Activated CD4-positive, alpha-beta T cell treated with anti-CD3 and anti-CD28 coated beads, Interleukin-2, Interleukin-6, amounts not matched to agents 100 ng/mL and 50 ng/mL, durations not matched to agents 16 hours and 8 hours (primary cell): ENCODE measurements at regions not wholly inside any gene's neighbourhood (a gene's known extent, or its start where the extent isn't known, plus 50 kb on each side); places are given as distances from the start of the nearest gene placed in this dataset.

Source experiments
- DNase-seq: peaks from one replicate; pipeline ENCODE4 v3.0.0-alpha.2; 2020

GRCh38 chr17:79141578-79142355, 67.1 kb downstream of the ENGASE start:
- no peak for DNase-seq

DNA sequence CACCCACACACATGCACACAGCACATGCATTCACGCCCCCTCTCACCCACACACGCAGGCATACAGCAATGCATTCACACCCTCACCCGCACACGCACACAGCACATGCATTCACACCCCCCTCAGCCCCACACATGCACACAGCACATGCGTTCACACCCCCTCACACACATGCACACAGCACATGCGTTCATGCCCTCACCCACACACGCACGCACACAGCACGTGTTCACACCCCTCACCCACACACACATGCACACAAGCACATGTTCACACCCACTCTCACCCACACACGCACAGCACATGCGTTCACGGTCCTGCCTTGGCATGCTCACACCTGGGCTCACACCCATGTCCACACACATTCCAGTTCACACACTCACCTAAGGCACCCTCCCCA, 64.2 kb downstream of the ENGASE start:
- no peak for DNase-seq

DNA sequence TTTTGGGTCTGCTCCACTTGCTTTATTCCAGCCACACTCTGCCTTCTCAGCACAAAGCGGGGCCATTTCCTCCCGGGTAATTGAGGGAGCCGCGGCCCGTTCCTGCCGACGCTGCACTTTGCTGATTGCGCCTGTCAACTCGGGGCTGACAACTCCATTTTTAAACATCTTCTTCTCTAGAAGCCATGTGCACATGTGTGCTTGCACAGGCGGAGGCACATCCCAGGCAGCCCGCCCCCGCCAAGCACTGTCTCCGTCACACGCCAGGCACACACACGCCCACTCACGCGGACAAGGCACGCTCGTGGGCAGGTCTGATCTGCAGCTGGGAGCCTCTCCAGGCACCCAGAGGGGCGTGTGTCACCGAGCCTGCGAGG, 63.2 kb downstream of the ENGASE start:
- DNase-seq, result no peak

DNA sequence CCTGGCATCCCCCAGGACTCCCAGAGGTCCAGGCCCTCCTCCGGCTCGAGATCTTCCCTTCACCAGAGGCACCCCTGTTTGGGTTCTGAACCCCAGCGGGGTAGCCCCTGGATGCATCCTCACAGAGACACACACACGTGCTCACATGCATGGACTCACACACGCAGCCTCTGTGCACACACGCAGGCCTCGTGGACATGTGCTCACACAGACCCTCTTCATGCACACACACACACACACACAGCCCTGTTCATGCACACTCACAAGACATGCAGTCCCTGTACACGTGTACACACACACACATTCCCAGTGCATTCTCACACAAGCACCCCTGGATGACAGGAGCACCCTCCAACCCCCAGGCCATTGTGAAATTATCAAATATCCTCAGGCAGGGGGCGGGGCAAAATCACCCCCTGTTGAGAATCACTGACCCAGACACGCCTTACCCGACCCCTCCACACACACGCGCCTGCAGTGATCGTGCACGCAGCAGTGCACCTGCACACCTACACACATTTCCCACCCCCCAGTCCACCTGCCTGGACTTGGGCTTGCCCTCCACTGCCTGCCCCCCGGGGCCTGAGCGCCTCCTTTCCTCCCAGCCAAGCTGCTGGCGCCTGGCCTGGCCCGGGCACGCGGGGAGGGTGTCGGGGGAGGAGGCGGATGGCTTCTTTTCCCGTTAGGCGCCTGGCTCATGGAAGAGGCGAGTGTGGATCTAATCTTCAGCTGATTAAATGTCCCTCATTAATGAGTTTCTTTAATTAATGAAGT, 62.6 kb downstream of the ENGASE start:
- no peak for DNase-seq

GRCh38 chr17:79136596-79136995, 62.0 kb downstream of the ENGASE start:
- DNase-seq, result no peak
